GM12878 (cell line): ENCODE measurements at regions not wholly inside any gene's neighbourhood (a gene's known extent, or its start where the extent isn't known, plus 50 kb on each side); places are given as distances from the start of the nearest gene placed in this dataset.

ENCODE experiments used
- ATAC-seq: fragments of 200-7000 bp; cut with Tn5 transposase; 3 replicates; pipeline ENCODE4 v1.9.1; 2020; ENCODE audit warnings: mild to moderate bottlenecking, moderate library complexity
- BruUV-seq: library from RNA; stranded (reverse); fragments of 400-500 nt; replicated peaks from 2 replicates; lab custom pipeline; 2021; lab: Mats Ljungman, UMichigan
- CTCF ChIA-PET: fragments of 300-600 bp; sonication (Branson Sonifier 250); formaldehyde crosslinking; extraction: SDS; loops from one replicate; lab custom pipeline; 2021; ENCODE audit warnings: inconsistent platforms; lab: Yijun Ruan, JAX
- POLR2A ChIA-PET: fragments of 350-600 bp; formaldehyde crosslinking; extraction: SDS; loops from one replicate; lab custom pipeline; 2021; ENCODE audit warnings: inconsistent platforms; lab: Charles Lee
- RAD21 ChIA-PET: fragments of 300-600 bp; sonication (Branson Sonifier 250); formaldehyde crosslinking; loops from one replicate; lab custom pipeline; 2023; ENCODE audit warnings: antibody characterized with exemption; ENCODE audit not compliant: unreplicated experiment; lab: Charles Lee
- SMC1A ChIA-PET: fragments of 300-600 bp; sonication (Branson Sonifier 250); formaldehyde crosslinking; loops from one replicate; lab custom pipeline; 2023; ENCODE audit not compliant: unreplicated experiment, uncharacterized antibody; lab: Charles Lee
- DNase-seq: peaks from one replicate; pipeline ENCODE4 v3.0.0-alpha.2; 2011; ENCODE audit warnings: low read depth, low spot score
- FAIRE-seq: peaks from 3 replicates; lab custom pipeline; 2011; peaks lifted over from hg19 to GRCh38; lab: Jason Lieb, UNC
- H2AFZ ChIP-seq: 2 replicates; pipeline ENCODE4 v1.6.0; 2011; ENCODE audit warnings: low read depth, low read length, control low read depth; ENCODE audit not compliant: control insufficient read depth
- H3K27ac ChIP-seq: 2 replicates; pipeline ENCODE4 v1.5.1; 2011; ENCODE audit warnings: control low read depth; ENCODE audit not compliant: control insufficient read depth, insufficient read depth
- H3K27me3 ChIP-seq, 2 experiments: replicated peaks in 1 of 2; 2 replicates each; pipeline versions ENCODE4 v1.6.0 to v1.6.1; 2011; ENCODE audit warnings: low read length in 1 of 2; ENCODE audit not compliant: control insufficient read depth in 2 of 2, insufficient read depth in 2 of 2
- H3K36me3 ChIP-seq, 2 experiments: 2 replicates each; pipeline ENCODE4 v1.5.1; 2011; ENCODE audit warnings: low read length in 1 of 2; ENCODE audit not compliant: control insufficient read depth in 2 of 2, insufficient read depth in 2 of 2
- H3K4me1 ChIP-seq: 2 replicates; pipeline ENCODE4 v1.6.1; 2011; ENCODE audit warnings: mild to moderate bottlenecking, low read length, moderate library complexity, mixed read lengths; ENCODE audit not compliant: control insufficient read depth, insufficient read depth
- H3K4me2 ChIP-seq: 2 replicates; pipeline ENCODE4 v1.6.0; 2011; ENCODE audit warnings: control low read depth; ENCODE audit not compliant: control insufficient read depth, insufficient read depth
- H3K4me3 ChIP-seq: fragments of 200-600 bp; sonication (generic); 2 replicates; pipeline ENCODE4 v1.5.1; 2016
- H3K79me2 ChIP-seq: 2 replicates; pipeline ENCODE4 v1.6.0; 2011; ENCODE audit warnings: low read length; ENCODE audit not compliant: control insufficient read depth, insufficient read depth
- H3K9ac ChIP-seq: 2 replicates; pipeline ENCODE4 v1.8.0; 2011; ENCODE audit warnings: low read length, control low read depth, mixed read lengths; ENCODE audit not compliant: control insufficient read depth, insufficient read depth
- H3K9me3 ChIP-seq: replicated peaks from 3 replicates; pipeline ENCODE4 v1.5.1; 2011; ENCODE audit warnings: mild to moderate bottlenecking, low read length; ENCODE audit not compliant: control insufficient read depth, insufficient read depth
- H4K20me1 ChIP-seq: 2 replicates; pipeline ENCODE4 v1.6.0; 2011; ENCODE audit not compliant: control insufficient read depth, insufficient read depth
- BHLHE40 ChIP-seq, 2 experiments: fragments of 450-650 bp in 1 of 2; IDR thresholded peaks; 2 replicates each; pipeline ENCODE4 v1.6.1; 2011 to 2017; ENCODE audit warnings: low read depth in 2 of 2, borderline replicate concordance in 1 of 2, improper control_type of control experiment in 1 of 2, low read length in 1 of 2, mild to moderate bottlenecking in 1 of 2
- CBFB ChIP-seq: IDR thresholded peaks from 2 replicates; pipeline ENCODE4 v1.6.1; 2016; ENCODE audit warnings: antibody characterized with exemption, low read depth
- CBX5 ChIP-seq: sonication (generic); IDR thresholded peaks from 2 replicates; pipeline ENCODE4 v1.6.1; 2016; ENCODE audit warnings: low read depth, moderate library complexity, mild to moderate bottlenecking, inconsistent platforms
- POLR2A ChIP-seq: IDR thresholded peaks from 2 replicates; pipeline ENCODE4 v1.6.1; 2011; ENCODE audit warnings: low read depth, mild to moderate bottlenecking, low read length
- RAD51 ChIP-seq: fragments of 450-650 bp; IDR thresholded peaks from 2 replicates; pipeline ENCODE4 v1.6.1; 2016; ENCODE audit warnings: moderate library complexity, mild to moderate bottlenecking, inconsistent platforms
- SRF ChIP-seq, 2 experiments: IDR thresholded peaks; 2 replicates each; pipeline ENCODE4 v1.6.1; 2011; ENCODE audit warnings: low read depth in 2 of 2, low read length in 2 of 2, mild to moderate bottlenecking in 1 of 2, moderate library complexity in 1 of 2
- WGBS: methylation state at CpG from one replicate; pipeline ENCODE4 v1.1.6; 2016; ENCODE audit warnings: low lambda C conversion rate; ENCODE audit not compliant: insufficient replicate concordance, insufficient coverage; ENCODE audit errors: missing lambda C conversion rate; 5-methylcytosine and 5-hydroxymethylcytosine counted together
- in situ Hi-C: fragments of 300-500 bp; cut with MboI; formaldehyde crosslinking; loops from 9 replicates; pipeline ENCODE4 v1.14.3; 2018; ENCODE audit warnings: mixed read lengths
- intact Hi-C: fragments of 100-400 bp; cut with micrococcal nuclease; formaldehyde crosslinking; loops from one replicate; pipeline ENCODE4 v1.14.2; 2022; ENCODE audit not compliant: unreplicated experiment
- TF ChIP-seq, protein P1 (sequence below): fragments of 150-350 bp; IDR thresholded peaks from 2 replicates; pipeline ENCODE4 v1.6.1; 2014; ENCODE audit warnings: mild to moderate bottlenecking, low read depth, low read length
- TF ChIP-seq, protein P2 (sequence below), 3 experiments: IDR thresholded peaks in 2 of 3; conservative IDR thresholded peaks in 1 of 3; 2 replicates each; pipeline ENCODE4 v1.5.1; 2011; ENCODE audit warnings: low read depth in 3 of 3, low read length in 3 of 3, mild to moderate bottlenecking in 3 of 3, control low read depth in 2 of 3, moderate library complexity in 2 of 3, inconsistent platforms in 1 of 3, mixed read lengths in 1 of 3; ENCODE audit not compliant: control insufficient read depth in 2 of 3, insufficient read depth in 1 of 3; ENCODE audit errors: extremely low read depth in 1 of 3
- TF ChIP-seq, protein P3 (sequence below): fragments of 450-650 bp; IDR thresholded peaks from 2 replicates; pipeline ENCODE4 v1.6.1; 2017; ENCODE audit warnings: antibody characterized with exemption, mild to moderate bottlenecking, moderate library complexity
- TF ChIP-seq, protein P4 (sequence below): IDR thresholded peaks from 2 replicates; pipeline ENCODE4 v1.6.1; 2012; ENCODE audit warnings: improper control_type of control experiment, low read depth, low read length; ENCODE audit not compliant: insufficient replicate concordance

DNA sequence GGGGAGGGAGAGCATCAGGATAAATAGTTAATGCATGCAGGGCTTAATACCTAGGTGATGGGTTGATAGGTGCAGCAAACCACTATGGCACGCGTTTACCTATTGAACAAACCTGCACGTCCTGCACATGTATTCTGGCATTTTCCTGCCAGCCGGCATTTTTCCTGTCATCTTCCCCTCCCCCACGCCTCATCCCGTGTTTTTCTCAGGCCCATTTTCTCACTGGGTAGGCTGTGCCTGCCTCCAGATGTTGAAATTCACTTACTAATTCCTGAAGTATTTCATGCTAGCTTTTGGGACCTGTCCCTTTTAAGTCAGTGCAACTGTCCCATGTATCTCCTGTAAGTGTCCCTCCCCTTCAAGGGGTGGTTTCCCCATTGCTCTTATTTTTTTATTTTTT lies 220.3 kb upstream of the NPY start (continued):
- no peak for TF ChIP-seq SRF (IDR thresholded peaks at IDR 0.05; ENCODE audit: low read depth in 2 of 2, low read length in 2 of 2)
- TF ChIP-seq, protein P1, sequence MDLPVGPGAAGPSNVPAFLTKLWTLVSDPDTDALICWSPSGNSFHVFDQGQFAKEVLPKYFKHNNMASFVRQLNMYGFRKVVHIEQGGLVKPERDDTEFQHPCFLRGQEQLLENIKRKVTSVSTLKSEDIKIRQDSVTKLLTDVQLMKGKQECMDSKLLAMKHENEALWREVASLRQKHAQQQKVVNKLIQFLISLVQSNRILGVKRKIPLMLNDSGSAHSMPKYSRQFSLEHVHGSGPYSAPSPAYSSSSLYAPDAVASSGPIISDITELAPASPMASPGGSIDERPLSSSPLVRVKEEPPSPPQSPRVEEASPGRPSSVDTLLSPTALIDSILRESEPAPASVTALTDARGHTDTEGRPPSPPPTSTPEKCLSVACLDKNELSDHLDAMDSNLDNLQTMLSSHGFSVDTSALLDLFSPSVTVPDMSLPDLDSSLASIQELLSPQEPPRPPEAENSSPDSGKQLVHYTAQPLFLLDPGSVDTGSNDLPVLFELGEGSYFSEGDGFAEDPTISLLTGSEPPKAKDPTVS, result no peak

DNA sequence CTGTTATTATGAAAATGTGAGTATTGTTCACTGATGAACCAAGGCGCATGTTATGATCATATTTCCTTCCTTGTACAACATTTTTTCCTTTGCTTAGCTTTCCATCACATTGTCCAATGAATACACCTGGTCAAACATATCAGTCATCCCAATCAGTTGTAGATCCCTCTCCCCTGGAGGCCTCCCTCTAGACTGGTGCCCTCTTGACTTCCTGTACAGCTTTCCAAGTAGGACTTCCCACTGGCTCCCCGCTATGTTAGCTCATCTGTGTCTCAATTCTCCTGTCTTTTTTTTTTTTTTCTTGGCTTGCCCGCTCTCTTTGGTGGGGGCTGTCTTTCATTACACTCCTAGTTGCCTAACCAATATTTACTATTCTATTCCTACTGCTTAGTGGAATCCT lies 214.2 kb upstream of the NPY start:
- in situ Hi-C loops, result no loop called here
- Histone ChIP-seq H3K9me3 (no peaks in the 10 kb centered on the region), H3K4me1 (no peaks in the 10 kb centered on the region), H3K9ac (no peak overlapping the region), H3K36me3 (no peaks in the 10 kb centered on the region), H3K27ac (no peak overlapping the region), H4K20me1 (no peaks in the 10 kb centered on the region), H3K4me3 (no peak overlapping the region), H3K79me2 (no peaks in the 10 kb centered on the region), H2AFZ (no peak overlapping the region), H3K27me3 (no peaks in the 10 kb centered on the region; a peak in 1 of 4 replicates), H3K4me2 (no peak overlapping the region)
- no peak for DNase-seq
- no peak for FAIRE-seq
- intact Hi-C loops, result no loop called here
- ChIA-PET RAD21 (no interaction called here), POLR2A (no interaction called here), SMC1A (interaction anchor here (0.6 to 1.4 kb wide), 4 partner anchors 9 to 222 kb away, joined by 3 to 5 read pairs (median 4); no protein-coding TSS in a partner anchor), CTCF (interaction anchor here (0.6 to 1.8 kb wide), 2 partner anchors 9 to 88 kb away, joined by 6 to 10 read pairs; no protein-coding TSS in a partner anchor)
- no peak for ATAC-seq
- BruUV-seq, result no TSS peak
- WGBS, result 41% methylated on average over 3 of the region's 3 CpGs
- TF ChIP-seq CBX5, result no peak
- no peak for TF ChIP-seq POLR2A
- TF ChIP-seq, protein P2, sequence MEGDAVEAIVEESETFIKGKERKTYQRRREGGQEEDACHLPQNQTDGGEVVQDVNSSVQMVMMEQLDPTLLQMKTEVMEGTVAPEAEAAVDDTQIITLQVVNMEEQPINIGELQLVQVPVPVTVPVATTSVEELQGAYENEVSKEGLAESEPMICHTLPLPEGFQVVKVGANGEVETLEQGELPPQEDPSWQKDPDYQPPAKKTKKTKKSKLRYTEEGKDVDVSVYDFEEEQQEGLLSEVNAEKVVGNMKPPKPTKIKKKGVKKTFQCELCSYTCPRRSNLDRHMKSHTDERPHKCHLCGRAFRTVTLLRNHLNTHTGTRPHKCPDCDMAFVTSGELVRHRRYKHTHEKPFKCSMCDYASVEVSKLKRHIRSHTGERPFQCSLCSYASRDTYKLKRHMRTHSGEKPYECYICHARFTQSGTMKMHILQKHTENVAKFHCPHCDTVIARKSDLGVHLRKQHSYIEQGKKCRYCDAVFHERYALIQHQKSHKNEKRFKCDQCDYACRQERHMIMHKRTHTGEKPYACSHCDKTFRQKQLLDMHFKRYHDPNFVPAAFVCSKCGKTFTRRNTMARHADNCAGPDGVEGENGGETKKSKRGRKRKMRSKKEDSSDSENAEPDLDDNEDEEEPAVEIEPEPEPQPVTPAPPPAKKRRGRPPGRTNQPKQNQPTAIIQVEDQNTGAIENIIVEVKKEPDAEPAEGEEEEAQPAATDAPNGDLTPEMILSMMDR (IDR thresholded peaks at IDR 0.05 in 2 of 3, conservative IDR thresholded peaks at IDR 0.05 in 1 of 3; ENCODE audit: control insufficient read depth in 2 of 3, extremely low read depth in 1 of 3, insufficient read depth in 1 of 3, low read depth in 3 of 3, low read length in 3 of 3), result no peak
- no peak for TF ChIP-seq BHLHE40 (IDR thresholded peaks at IDR 0.05; ENCODE audit: borderline replicate concordance in 1 of 2, low read depth in 2 of 2, low read length in 1 of 2)
- no peak for TF ChIP-seq RAD51
- TF ChIP-seq CBFB, result no peak
- TF ChIP-seq, protein P3, sequence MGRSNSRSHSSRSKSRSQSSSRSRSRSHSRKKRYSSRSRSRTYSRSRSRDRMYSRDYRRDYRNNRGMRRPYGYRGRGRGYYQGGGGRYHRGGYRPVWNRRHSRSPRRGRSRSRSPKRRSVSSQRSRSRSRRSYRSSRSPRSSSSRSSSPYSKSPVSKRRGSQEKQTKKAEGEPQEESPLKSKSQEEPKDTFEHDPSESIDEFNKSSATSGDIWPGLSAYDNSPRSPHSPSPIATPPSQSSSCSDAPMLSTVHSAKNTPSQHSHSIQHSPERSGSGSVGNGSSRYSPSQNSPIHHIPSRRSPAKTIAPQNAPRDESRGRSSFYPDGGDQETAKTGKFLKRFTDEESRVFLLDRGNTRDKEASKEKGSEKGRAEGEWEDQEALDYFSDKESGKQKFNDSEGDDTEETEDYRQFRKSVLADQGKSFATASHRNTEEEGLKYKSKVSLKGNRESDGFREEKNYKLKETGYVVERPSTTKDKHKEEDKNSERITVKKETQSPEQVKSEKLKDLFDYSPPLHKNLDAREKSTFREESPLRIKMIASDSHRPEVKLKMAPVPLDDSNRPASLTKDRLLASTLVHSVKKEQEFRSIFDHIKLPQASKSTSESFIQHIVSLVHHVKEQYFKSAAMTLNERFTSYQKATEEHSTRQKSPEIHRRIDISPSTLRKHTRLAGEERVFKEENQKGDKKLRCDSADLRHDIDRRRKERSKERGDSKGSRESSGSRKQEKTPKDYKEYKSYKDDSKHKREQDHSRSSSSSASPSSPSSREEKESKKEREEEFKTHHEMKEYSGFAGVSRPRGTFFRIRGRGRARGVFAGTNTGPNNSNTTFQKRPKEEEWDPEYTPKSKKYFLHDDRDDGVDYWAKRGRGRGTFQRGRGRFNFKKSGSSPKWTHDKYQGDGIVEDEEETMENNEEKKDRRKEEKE, result no peak
- TF ChIP-seq, protein P4, sequence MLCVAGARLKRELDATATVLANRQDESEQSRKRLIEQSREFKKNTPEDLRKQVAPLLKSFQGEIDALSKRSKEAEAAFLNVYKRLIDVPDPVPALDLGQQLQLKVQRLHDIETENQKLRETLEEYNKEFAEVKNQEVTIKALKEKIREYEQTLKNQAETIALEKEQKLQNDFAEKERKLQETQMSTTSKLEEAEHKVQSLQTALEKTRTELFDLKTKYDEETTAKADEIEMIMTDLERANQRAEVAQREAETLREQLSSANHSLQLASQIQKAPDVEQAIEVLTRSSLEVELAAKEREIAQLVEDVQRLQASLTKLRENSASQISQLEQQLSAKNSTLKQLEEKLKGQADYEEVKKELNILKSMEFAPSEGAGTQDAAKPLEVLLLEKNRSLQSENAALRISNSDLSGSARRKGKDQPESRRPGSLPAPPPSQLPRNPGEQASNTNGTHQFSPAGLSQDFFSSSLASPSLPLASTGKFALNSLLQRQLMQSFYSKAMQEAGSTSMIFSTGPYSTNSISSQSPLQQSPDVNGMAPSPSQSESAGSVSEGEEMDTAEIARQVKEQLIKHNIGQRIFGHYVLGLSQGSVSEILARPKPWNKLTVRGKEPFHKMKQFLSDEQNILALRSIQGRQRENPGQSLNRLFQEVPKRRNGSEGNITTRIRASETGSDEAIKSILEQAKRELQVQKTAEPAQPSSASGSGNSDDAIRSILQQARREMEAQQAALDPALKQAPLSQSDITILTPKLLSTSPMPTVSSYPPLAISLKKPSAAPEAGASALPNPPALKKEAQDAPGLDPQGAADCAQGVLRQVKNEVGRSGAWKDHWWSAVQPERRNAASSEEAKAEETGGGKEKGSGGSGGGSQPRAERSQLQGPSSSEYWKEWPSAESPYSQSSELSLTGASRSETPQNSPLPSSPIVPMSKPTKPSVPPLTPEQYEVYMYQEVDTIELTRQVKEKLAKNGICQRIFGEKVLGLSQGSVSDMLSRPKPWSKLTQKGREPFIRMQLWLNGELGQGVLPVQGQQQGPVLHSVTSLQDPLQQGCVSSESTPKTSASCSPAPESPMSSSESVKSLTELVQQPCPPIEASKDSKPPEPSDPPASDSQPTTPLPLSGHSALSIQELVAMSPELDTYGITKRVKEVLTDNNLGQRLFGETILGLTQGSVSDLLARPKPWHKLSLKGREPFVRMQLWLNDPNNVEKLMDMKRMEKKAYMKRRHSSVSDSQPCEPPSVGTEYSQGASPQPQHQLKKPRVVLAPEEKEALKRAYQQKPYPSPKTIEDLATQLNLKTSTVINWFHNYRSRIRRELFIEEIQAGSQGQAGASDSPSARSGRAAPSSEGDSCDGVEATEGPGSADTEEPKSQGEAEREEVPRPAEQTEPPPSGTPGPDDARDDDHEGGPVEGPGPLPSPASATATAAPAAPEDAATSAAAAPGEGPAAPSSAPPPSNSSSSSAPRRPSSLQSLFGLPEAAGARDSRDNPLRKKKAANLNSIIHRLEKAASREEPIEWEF, result no peak
